Panc1 (cell line): ENCODE measurements at regions not wholly inside any gene's neighbourhood (a gene's known extent, or its start where the extent isn't known, plus 50 kb on each side); places are given as distances from the start of the nearest gene placed in this dataset.

Experiments
- ATAC-seq: fragments of 200-7000 bp; cut with Tn5 transposase; 2 replicates; pipeline ENCODE4 v1.9.1; 2020; ENCODE audit warnings: mild to moderate bottlenecking, moderate library complexity
- BruUV-seq: library from RNA; stranded (reverse); fragments of 400-500 nt; replicated peaks from 2 replicates; lab custom pipeline; 2021; lab: Mats Ljungman, UMichigan
- CTCF ChIA-PET: fragments of 300-600 bp; sonication (Branson Sonifier 250); formaldehyde crosslinking; loops from one replicate; lab custom pipeline; 2022; ENCODE audit warnings: antibody characterized with exemption; lab: Charles Lee
- POLR2A ChIA-PET: fragments of 300-600 bp; sonication (Branson Sonifier 250); formaldehyde crosslinking; loops from one replicate; lab custom pipeline; 2022; ENCODE audit warnings: antibody characterized with exemption; lab: Charles Lee
- DNase-seq: peaks from one replicate; pipeline ENCODE4 v3.0.0-alpha.2; 2010; ENCODE audit warnings: low read depth, low spot score
- H3K27ac ChIP-seq: 2 replicates; pipeline ENCODE4 v1.5.1; 2011; ENCODE audit warnings: mild to moderate bottlenecking, low read length, inconsistent platforms
- H3K27me3 ChIP-seq: fragments of 200-500 bp; sonication (Bioruptor generic); 2 replicates; pipeline ENCODE4 v1.6.0; 2014; ENCODE audit warnings: low read length, inconsistent platforms; ENCODE audit not compliant: control insufficient read depth, insufficient read depth
- H3K36me3 ChIP-seq: fragments of 200-500 bp; sonication (Bioruptor generic); 2 replicates; pipeline ENCODE4 v1.5.1; 2014; ENCODE audit warnings: inconsistent platforms, mild to moderate bottlenecking, low read length, moderate library complexity; ENCODE audit not compliant: control insufficient read depth, insufficient read depth
- H3K4me1 ChIP-seq: 2 replicates; pipeline ENCODE4 v1.5.1; 2011; ENCODE audit warnings: inconsistent platforms, mild to moderate bottlenecking, low read length, moderate library complexity; ENCODE audit not compliant: control insufficient read depth, insufficient read depth
- H3K4me3 ChIP-seq, 2 experiments: 2 replicates each; pipeline ENCODE4 v1.5.1; 2011 to 2012; ENCODE audit warnings: low read depth in 2 of 2, low read length in 2 of 2, mild to moderate bottlenecking in 2 of 2, inconsistent platforms in 1 of 2, moderate library complexity in 1 of 2
- H3K9me3 ChIP-seq: fragments of 200-500 bp; sonication (Bioruptor generic); 2 replicates; pipeline ENCODE4 v1.5.1; 2014; ENCODE audit warnings: low read depth, mild to moderate bottlenecking, inconsistent platforms, low read length, moderate library complexity; ENCODE audit not compliant: control insufficient read depth, insufficient read depth
- CTCF ChIP-seq: fragments of 450-650 bp; IDR thresholded peaks from 2 replicates; pipeline ENCODE4 v1.5.1; 2017; ENCODE audit warnings: mild to moderate bottlenecking
- POLR2AphosphoS5 ChIP-seq: IDR thresholded peaks from 2 replicates; pipeline ENCODE4 v1.6.1; 2012; ENCODE audit warnings: mild to moderate bottlenecking, low read depth, low read length, moderate library complexity
- REST ChIP-seq, 2 experiments: IDR thresholded peaks; 2 replicates each; pipeline ENCODE4 v1.6.1; 2011 to 2012; ENCODE audit warnings: low read depth in 2 of 2, control low read depth in 1 of 2, low read length in 1 of 2, mild to moderate bottlenecking in 1 of 2, moderate library complexity in 1 of 2; ENCODE audit not compliant: insufficient read depth in 1 of 2
- SIN3A ChIP-seq: IDR thresholded peaks from 2 replicates; pipeline ENCODE4 v1.6.1; 2012; ENCODE audit warnings: low read depth, mild to moderate bottlenecking, low read length, moderate library complexity, borderline replicate concordance; ENCODE audit not compliant: insufficient read depth
- TCF7L2 ChIP-seq: IDR thresholded peaks from 2 replicates; pipeline ENCODE4 v1.6.1; 2011; ENCODE audit warnings: mild to moderate bottlenecking, low read depth, low read length, inconsistent platforms
- in situ Hi-C: cut with HindIII; loops from 2 replicates; pipeline ENCODE4 v1.10.0; 2016; ENCODE audit warnings: low sequenced_read_pairs, low pct_unique_long_range_greater_than_20kb
- intact Hi-C: fragments of 100-400 bp; cut with micrococcal nuclease; formaldehyde crosslinking; loops from one replicate; pipeline ENCODE4 v1.10.0; 2022; ENCODE audit not compliant: unreplicated experiment

DNA sequence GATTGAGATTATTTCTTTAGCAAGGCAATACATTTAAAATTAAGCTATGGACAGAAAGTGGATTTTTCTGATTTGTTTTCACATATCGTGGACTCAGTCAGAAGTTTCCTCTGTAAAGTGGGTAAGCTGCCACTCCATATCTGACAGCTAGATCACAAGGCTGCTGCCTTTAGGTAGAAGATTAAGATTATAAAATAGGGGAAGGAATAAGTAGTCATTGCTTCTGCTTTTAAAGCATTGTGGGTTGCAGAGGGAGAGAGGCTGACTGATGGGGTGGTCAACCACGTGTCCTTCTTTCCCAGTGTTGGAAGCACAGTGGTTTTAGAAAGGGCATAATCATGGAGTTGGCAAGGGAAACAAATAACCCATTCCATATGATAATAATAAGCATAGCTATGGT lies 74.3 kb upstream of the MOCS2 start:
- H3K27ac ChIP-seq = no peak overlapping the region
- BruUV-seq = no TSS peak
- CTCF ChIA-PET = no interaction called here
- no peaks in the 10 kb centered on the region for H3K36me3 ChIP-seq
- no peak overlapping the region for H3K4me3 ChIP-seq
- TF ChIP-seq SIN3A = no peak
- TF ChIP-seq CTCF = no peak
- no peak for TF ChIP-seq REST (IDR thresholded peaks at IDR 0.05; ENCODE audit: insufficient read depth in 1 of 2, low read depth in 2 of 2, low read length in 1 of 2)
- TF ChIP-seq POLR2AphosphoS5 = no peak
- TF ChIP-seq TCF7L2 = no peak
- H3K9me3 ChIP-seq = no peaks in the 10 kb centered on the region
- POLR2A ChIA-PET = no interaction called here
- no peaks in the 10 kb centered on the region for H3K27me3 ChIP-seq
- ATAC-seq (no peak), DNase-seq (no peak)
- intact Hi-C loops (no loop called here), in situ Hi-C loops (no loop called here)
- no peaks in the 10 kb centered on the region for H3K4me1 ChIP-seq

GRCh38 chr5:53191548-53192165 lies 82.1 kb upstream of the MOCS2 start:
- BruUV-seq = no TSS peak
- no peak for TF ChIP-seq POLR2AphosphoS5
- TF ChIP-seq TCF7L2 = no peak
- no peak for TF ChIP-seq CTCF
- TF ChIP-seq REST (IDR thresholded peaks at IDR 0.05; ENCODE audit: insufficient read depth in 1 of 2, low read depth in 2 of 2, low read length in 1 of 2) = no peak
- TF ChIP-seq SIN3A = no peak
- no peak for ATAC-seq

More at GRCh38 chr5:53191548-53192165, 82.1 kb upstream of the MOCS2 start:
- no peak overlapping the region for H3K27ac ChIP-seq
- CTCF ChIA-PET = no interaction called here
- POLR2A ChIA-PET = no interaction called here
- no peaks in the 10 kb centered on the region for H3K36me3 ChIP-seq
- intact Hi-C loops = no loop called here
- no peaks in the 10 kb centered on the region for H3K4me1 ChIP-seq
- no peaks in the 10 kb centered on the region for H3K9me3 ChIP-seq
- DNase-seq = no peak
- in situ Hi-C loops = no loop called here
- no peaks in the 10 kb centered on the region for H3K27me3 ChIP-seq
- H3K4me3 ChIP-seq = no peak overlapping the region
